Progenitor cell of endocrine pancreas (in vitro differentiated cells): ENCODE measurements at regions not wholly inside any gene's neighbourhood (a gene's known extent, or its start where the extent isn't known, plus 50 kb on each side); places are given as distances from the start of the nearest gene placed in this dataset.
A peak's percentile ranks its signal among the peaks of the same experiment; 100 is the strongest.

ENCODE experiments used
- DNase-seq: peaks from one replicate; pipeline ENCODE4 v3.0.0; 2021; ENCODE audit warnings: low spot score; ENCODE audit not compliant: unreplicated experiment
- H3K27ac Mint-ChIP-seq: 2 replicates; pipeline ENCODE4 v1.8.0; 2021; ENCODE audit warnings: mild to moderate bottlenecking, moderate library complexity, mixed read lengths
- H3K27me3 Mint-ChIP-seq: 2 replicates; pipeline ENCODE4 v1.8.0; 2021; ENCODE audit warnings: mixed read lengths
- H3K36me3 Mint-ChIP-seq: 2 replicates; pipeline ENCODE4 v1.8.0; 2022; ENCODE audit warnings: mixed read lengths; ENCODE audit not compliant: insufficient read depth
- H3K4me1 Mint-ChIP-seq: 2 replicates; pipeline ENCODE4 v1.8.0; 2021; ENCODE audit warnings: low read depth, mixed read lengths
- H3K4me3 Mint-ChIP-seq: 2 replicates; pipeline ENCODE4 v1.8.0; 2021; ENCODE audit warnings: low read depth, mild to moderate bottlenecking, moderate library complexity, mixed read lengths
- H3K9me3 Mint-ChIP-seq: 2 replicates; pipeline ENCODE4 v1.8.0; 2021; ENCODE audit warnings: low read depth, mixed read lengths
- TF ChIP-seq, protein P1 (sequence below): fragments of 200-600 bp; sonication (generic); IDR thresholded peaks from one replicate; pipeline ENCODE4 v1.5.0; 2021; ENCODE audit warnings: antibody characterized with exemption, mild to moderate bottlenecking; ENCODE audit not compliant: unreplicated experiment

GRCh38 chr7:156515911-156516790 lies 124.4 kb upstream of the RNF32 start:
- Mint-ChIP-seq H3K4me3 (no peak overlapping the region), H3K9me3 (peaks cover 14% of the 10 kb centered on the region), H3K4me1 (peaks cover 12% of the 10 kb centered on the region), H3K36me3 (peaks cover 5% of the 10 kb centered on the region), H3K27ac (peak overlapping the region; percentile 81), H3K27me3 (peaks cover 3% of the 10 kb centered on the region)
- DNase-seq, result no peak
- TF ChIP-seq, protein P1, sequence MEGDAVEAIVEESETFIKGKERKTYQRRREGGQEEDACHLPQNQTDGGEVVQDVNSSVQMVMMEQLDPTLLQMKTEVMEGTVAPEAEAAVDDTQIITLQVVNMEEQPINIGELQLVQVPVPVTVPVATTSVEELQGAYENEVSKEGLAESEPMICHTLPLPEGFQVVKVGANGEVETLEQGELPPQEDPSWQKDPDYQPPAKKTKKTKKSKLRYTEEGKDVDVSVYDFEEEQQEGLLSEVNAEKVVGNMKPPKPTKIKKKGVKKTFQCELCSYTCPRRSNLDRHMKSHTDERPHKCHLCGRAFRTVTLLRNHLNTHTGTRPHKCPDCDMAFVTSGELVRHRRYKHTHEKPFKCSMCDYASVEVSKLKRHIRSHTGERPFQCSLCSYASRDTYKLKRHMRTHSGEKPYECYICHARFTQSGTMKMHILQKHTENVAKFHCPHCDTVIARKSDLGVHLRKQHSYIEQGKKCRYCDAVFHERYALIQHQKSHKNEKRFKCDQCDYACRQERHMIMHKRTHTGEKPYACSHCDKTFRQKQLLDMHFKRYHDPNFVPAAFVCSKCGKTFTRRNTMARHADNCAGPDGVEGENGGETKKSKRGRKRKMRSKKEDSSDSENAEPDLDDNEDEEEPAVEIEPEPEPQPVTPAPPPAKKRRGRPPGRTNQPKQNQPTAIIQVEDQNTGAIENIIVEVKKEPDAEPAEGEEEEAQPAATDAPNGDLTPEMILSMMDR, result no peak

DNA sequence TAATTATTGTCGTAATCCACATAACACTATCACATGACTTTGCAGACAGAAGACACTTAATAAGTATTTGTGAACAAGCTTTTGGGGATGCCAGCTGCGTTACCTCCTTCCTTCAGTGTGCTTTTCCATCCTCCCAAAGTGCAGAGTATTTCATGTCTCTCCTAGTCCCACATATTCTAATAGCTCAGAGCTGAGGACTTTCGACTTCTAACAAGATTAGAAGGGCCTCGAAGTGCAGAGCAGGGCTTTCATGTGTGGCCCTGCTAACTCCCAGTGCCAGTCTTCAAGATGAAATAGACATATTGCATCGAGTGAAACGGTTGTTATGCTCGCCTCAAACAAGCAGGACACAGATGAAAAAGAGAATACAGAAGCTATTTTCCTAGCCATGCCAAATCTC lies 125.7 kb upstream of the RNF32 start:
- no peak for DNase-seq
- Mint-ChIP-seq H3K4me3 (no peak overlapping the region), H3K4me1 (peaks cover 8% of the 10 kb centered on the region), H3K9me3 (peaks cover 26% of the 10 kb centered on the region), H3K36me3 (peaks cover 8% of the 10 kb centered on the region), H3K27me3 (peaks cover 3% of the 10 kb centered on the region), H3K27ac (no peak overlapping the region)
- TF ChIP-seq, protein P1, result no peak

- H3K9me3 Mint-ChIP-seq, result peaks cover 39% of the 10 kb centered on the region
- TF ChIP-seq, protein P1, result no peak
- peaks cover 5% of the 10 kb centered on the region for H3K4me1 Mint-ChIP-seq
- peaks cover 3% of the 10 kb centered on the region for H3K27me3 Mint-ChIP-seq
- peaks cover 8% of the 10 kb centered on the region for H3K36me3 Mint-ChIP-seq
- no peak for DNase-seq
- H3K27ac Mint-ChIP-seq, result no peak overlapping the region
- no peak overlapping the region for H3K4me3 Mint-ChIP-seq
Measured at GRCh38 chr7:156511426-156511825, 129.1 kb upstream of the RNF32 start.

DNA sequence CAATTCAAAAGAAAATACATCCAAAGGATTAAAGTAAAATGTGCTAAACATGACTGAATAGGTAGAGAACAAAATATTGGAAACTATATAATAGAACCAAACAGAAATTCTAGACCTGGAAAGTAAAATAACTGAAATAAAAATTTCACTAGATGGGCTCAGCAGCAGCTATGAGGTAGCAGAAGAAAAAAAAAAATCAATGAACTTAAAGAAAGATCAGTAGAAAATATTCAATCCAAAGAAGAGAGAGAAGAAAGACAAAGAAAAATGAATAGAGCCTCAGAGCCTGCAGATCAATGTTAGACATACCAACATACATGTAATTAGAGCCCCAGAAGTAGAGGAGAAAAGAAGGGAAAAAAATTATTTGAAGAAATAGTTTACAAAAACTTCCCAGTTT lies 129.6 kb upstream of the RNF32 start:
- DNase-seq, result no peak
- H3K27me3 Mint-ChIP-seq, result peaks cover 3% of the 10 kb centered on the region

GRCh38 chr7:156509216-156509615 lies 131.4 kb upstream of the RNF32 start:
- H3K4me1 Mint-ChIP-seq, result peaks cover 1% of the 10 kb centered on the region
- no peak overlapping the region for H3K27ac Mint-ChIP-seq
- no peak for DNase-seq
- H3K27me3 Mint-ChIP-seq, result peaks cover 5% of the 10 kb centered on the region
- H3K9me3 Mint-ChIP-seq, result peaks cover 36% of the 10 kb centered on the region
- no peak overlapping the region for H3K4me3 Mint-ChIP-seq
- peaks cover 8% of the 10 kb centered on the region for H3K36me3 Mint-ChIP-seq
- TF ChIP-seq, protein P1, result no peak

More for the DNA sequence above, 129.6 kb upstream of the RNF32 start:
- peaks cover 39% of the 10 kb centered on the region for H3K9me3 Mint-ChIP-seq
- H3K4me1 Mint-ChIP-seq, result peaks cover under 1% of the 10 kb centered on the region
- H3K36me3 Mint-ChIP-seq, result peaks cover 8% of the 10 kb centered on the region
- no peak overlapping the region for H3K27ac Mint-ChIP-seq
- H3K4me3 Mint-ChIP-seq, result no peak overlapping the region
- TF ChIP-seq, protein P1, result no peak
